ENCODE measurements at regions not wholly inside any gene's neighbourhood (a gene's known extent, or its start where the extent isn't known, plus 50 kb on each side); places are given as distances from the start of the nearest gene placed in this dataset.
A peak's percentile ranks its signal among the peaks of the same experiment; 100 is the strongest.

DNA sequence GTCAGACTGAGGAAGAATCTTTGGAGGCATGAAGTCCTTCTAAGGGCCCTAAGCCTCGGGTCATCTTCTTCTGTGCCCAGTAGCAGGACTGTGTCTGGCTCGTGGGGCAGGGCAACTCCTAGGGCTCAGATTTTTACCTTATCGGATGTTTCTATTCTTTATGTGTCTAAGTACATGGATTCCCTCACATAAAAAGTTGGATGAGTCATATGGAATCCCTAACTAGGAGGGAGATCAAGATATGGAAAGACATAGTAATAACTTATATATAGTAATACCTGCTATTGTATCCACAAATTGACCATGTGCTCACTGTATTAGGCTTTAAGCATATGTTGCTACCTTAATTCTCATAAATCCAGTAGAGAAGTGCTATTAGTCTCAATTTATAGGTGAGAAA is 364.5 kb upstream of the CAMK1G start:
- DNase-seq (ENCODE audit: low read depth, low spot score), result no peak

GRCh38 chr1:209219791-209220524 is 363.6 kb upstream of the CAMK1G start:
- DNase-seq (ENCODE audit: low read depth, low spot score), result no peak

- DNase-seq (ENCODE audit: low read depth, low spot score), result no peak
Measured at GRCh38 chr1:209222826-209223225, 360.7 kb upstream of the CAMK1G start.

DNA sequence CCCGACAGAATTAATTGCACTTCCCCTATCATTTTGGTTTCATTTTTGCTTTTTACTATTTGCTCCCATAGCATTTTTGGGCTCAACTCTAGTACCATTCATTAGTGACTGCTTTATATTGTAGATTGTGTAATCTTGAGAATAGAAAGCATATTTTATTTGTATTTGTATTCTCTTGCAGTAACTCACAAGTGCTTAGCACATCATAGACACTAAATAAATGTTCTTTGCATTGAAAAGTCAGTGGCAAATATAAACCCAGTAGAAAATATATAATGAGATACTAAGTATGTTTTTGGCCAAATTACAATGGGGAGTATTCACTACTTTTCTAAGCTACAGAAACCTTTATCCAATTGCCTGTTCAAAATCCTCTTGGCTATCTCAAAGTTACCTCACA is 359.7 kb upstream of the CAMK1G start:
- no peak for DNase-seq (ENCODE audit: low read depth, low spot score)

DNA sequence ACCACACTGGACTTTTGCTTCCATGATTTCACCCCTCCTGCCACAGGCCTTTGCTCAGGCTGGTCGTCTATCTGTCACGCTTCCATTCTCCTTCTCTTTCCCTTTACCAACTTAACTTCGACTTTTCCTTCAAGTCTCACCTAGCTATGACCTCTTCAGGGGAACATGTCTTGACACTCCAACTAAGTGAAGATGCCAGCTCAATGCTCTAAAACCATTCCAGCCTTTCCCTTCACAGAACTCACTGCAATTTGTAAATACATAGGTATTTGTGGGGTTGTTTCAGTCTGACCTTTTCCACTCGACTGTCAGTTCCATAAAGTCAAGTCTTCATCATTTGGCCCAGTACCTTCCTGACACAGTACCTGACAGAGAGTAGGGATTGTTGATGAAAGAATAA is 358.6 kb upstream of the CAMK1G start:
- no peak for DNase-seq (ENCODE audit: low read depth, low spot score)

- no peak for DNase-seq (ENCODE audit: low read depth, low spot score)
Measured at GRCh38 chr1:209227171-209227570, 356.3 kb upstream of the CAMK1G start.

DNA sequence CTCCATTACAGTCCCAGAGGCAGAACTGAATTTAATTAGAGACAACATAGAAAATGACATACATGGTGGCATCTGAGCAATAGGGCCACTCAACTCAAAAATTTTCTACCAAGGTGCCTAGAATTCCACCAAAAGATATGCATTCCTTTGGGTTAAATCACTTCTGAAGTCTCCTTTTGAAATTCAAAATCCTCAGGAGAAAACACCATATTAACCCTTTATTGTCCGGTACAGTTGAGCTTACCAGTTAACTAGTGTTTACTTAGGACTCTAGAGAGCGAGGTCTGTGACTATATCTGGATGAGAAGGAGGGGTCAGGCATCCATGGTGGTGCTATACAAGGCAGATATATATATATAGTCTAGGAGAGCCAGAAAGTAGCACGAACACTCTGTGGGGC is 355.6 kb upstream of the CAMK1G start:
- peak; percentile 47 for DNase-seq (ENCODE audit: low read depth, low spot score)

GRCh38 chr1:209229494-209230061 is 353.9 kb upstream of the CAMK1G start:
- no peak for DNase-seq (ENCODE audit: low read depth, low spot score)

DNA sequence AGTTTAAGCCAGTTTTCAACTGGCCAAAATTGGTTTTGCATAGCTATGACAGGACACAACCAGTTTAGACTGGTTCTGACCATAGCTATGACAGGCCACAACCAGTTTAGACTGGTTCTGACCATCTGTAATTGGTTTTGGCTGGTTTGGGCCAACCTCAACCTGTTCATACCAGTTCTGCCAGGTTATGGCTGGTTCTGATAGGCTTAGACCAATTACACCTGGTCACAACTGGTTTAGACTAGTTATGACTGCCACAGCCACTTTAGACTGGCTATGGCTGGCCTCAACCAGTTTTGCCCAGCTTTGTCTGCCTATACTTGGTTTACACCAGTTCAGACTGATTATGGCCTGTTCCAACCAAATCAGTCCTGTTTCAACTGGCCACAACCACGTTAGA is 353.2 kb upstream of the CAMK1G start:
- DNase-seq (ENCODE audit: low read depth, low spot score), result no peak

DNA sequence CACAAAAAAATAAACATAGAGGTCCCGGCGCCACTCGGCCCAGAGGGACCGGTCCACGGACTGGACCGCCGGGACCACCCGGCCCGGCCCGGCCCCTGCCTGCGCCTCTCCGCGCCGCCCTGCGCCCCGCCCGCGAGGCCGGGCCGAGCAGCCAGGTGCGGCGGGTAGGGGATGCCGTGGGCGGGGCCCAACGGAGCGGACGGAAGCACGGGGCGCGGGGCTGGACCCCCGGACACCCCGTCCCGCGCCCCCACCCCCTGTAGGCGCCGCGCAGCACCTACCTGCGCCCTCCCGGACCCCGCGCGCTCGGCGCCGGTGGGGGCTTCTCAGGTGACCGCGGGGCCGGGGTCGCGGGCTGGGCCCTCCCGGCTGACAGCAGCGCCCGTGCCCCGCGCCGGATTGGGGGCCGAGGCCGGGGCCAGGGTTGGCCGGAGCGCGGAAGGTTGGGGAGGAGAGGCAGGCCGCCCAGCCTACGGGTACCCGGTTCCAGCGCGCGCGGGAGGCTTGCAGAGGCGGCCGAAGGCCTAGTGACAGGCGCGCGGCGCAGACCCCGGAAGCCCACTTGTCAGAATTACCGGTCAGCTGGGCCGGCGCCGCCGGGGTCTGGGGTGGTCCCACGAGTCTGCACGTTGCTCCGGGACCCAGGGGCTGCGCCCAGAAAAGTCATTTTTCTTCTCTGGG is 351.9 kb upstream of the CAMK1G start:
- DNase-seq (ENCODE audit: low read depth, low spot score), result no peak

DNA sequence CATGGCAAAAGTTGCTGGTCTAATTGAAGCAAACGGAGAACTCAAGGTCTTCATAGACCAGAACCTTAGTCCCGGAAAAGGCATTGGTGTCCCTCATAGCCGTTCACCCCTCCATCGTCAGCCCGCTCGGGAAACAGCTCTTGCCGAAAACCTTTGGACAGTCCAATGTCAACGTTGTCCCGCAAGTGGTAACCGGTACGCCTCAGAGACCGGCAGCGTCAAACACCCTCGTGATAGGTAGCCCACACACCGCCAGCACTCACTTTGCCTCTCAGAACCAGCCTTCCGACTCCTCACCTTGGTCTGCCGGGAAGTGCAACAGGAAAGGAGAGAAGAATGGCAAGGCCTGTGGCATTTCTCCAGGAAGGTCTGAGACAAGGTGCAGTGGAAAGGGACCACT is 351.3 kb upstream of the CAMK1G start:
- DNase-seq (ENCODE audit: low read depth, low spot score), result no peak

GRCh38 chr1:209232759-209233158 is 350.8 kb upstream of the CAMK1G start:
- no peak for DNase-seq (ENCODE audit: low read depth, low spot score)

GRCh38 chr1:209235166-209235565 is 348.3 kb upstream of the CAMK1G start:
- DNase-seq (ENCODE audit: low read depth, low spot score), result no peak

DNA sequence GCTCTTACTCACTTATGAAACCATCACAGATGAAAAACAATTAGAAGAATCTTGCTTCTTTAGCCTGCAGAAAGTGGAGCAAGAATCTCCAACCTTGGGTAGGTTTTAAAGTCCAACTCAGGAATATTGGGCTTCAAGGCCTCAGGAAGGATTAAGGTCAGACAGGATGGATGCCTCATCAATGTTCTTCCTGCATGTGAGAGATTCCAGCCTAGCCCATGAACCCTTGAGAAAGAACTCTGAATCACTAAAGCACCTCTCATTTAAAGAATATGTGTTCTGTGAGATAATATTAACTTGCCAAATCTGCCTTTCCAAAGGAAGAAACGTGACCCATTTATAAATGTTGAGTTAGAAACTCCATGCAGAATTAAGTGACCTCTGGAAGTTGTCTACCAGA is 345.2 kb upstream of the CAMK1G start:
- no peak for DNase-seq (ENCODE audit: low read depth, low spot score)

GRCh38 chr1:209240351-209240750 is 343.2 kb upstream of the CAMK1G start:
- DNase-seq (ENCODE audit: low read depth, low spot score), result no peak

DNA sequence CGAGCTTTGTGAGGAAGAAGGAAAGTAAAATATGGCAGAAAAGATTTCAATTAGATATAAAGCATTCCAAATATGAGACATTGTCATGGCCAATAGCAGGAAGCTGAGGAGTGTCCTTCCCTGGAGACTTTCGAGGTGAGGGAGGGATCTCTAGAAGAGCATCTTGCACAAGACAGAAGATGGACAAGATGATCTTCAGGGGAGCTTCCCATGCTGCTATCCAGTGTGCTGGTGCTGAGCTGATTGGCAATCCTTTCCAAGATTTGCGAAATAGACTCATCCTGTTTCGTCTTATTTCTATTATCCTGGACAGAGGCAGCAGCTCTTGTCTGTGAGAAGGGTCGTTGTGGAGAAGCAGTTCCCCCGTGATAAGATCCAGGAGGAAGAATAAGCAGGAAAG is 342.0 kb upstream of the CAMK1G start:
- no peak for DNase-seq (ENCODE audit: low read depth, low spot score)

GRCh38 chr1:209248649-209249279 is 334.8 kb upstream of the CAMK1G start:
- DNase-seq (ENCODE audit: low read depth, low spot score), result peak; percentile 57

GRCh38 chr1:209249280-209249670 is 334.2 kb upstream of the CAMK1G start:
- no peak for DNase-seq (ENCODE audit: low read depth, low spot score)

- no peak for DNase-seq (ENCODE audit: low read depth, low spot score)
Measured at GRCh38 chr1:209249785-209250440, 333.6 kb upstream of the CAMK1G start.

- DNase-seq (ENCODE audit: low read depth, low spot score), result no peak
Measured at GRCh38 chr1:209250861-209251636, 332.5 kb upstream of the CAMK1G start.

DNA sequence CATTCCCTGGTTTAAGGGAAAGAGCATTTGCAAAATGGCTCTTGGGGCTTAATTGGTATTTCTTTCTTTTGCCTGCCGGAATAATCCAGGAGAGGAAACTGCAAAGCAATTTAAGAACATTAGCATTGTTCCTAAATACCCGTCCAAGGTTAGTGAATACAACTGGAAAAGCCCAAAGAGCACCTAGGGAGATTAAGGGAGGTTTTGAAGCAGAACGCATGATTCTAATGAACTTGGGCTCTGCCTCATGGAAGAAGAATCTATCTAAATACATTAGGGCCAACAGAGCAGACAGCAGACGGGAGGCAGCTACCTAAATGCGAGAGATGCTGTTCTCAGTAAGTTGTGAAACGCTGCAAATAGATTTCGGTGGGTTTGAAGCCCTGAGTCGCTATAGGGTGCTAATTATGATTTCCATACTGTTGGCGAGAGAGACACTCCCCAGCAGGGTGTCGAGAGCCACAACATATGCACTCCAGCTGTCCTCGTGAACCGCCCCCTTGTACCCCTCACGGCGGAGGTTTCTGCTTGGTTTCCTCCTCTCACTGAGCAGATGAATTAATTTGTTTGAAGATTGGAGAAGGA is 326.7 kb upstream of the CAMK1G start:
- no peak for DNase-seq (ENCODE audit: low read depth, low spot score)

Data from iPS DF 19.7 (cell line).